Esophagus squamous epithelium (tissue), 4 donors: ENCODE measurements at regions not wholly inside any gene's neighbourhood (a gene's known extent, or its start where the extent isn't known, plus 50 kb on each side); places are given as distances from the start of the nearest gene placed in this dataset.

ENCODE experiments used
- CTCF ChIP-seq, 6 experiments: fragments of 450-650 bp in 4 of 6; fragments of 200-600 bp in 2 of 6; sonication (generic) in 2 of 6; IDR thresholded peaks; one replicate each; pipeline ENCODE4 v1.5.1; 2016 to 2019; ENCODE audit warnings: antibody characterized with exemption in 6 of 6, mild to moderate bottlenecking in 4 of 6, moderate library complexity in 4 of 6
- POLR2A ChIP-seq, 4 donors: fragments of 450-650 bp; IDR thresholded peaks; one replicate each; pipeline ENCODE4 v1.6.1; 2017; ENCODE audit warnings: antibody characterized with exemption in 4 of 4, mild to moderate bottlenecking in 4 of 4, moderate library complexity in 3 of 4

- no peak for TF ChIP-seq CTCF (IDR thresholded peaks at IDR 0.05)
- TF ChIP-seq POLR2A (IDR thresholded peaks at IDR 0.05), result no peak
Measured at GRCh38 chr12:93005928-93006392, 76.9 kb upstream of the EEA1 start.
